ENCODE measurements at regions not wholly inside any gene's neighbourhood (a gene's known extent, or its start where the extent isn't known, plus 50 kb on each side); places are given as distances from the start of the nearest gene placed in this dataset.

DNA sequence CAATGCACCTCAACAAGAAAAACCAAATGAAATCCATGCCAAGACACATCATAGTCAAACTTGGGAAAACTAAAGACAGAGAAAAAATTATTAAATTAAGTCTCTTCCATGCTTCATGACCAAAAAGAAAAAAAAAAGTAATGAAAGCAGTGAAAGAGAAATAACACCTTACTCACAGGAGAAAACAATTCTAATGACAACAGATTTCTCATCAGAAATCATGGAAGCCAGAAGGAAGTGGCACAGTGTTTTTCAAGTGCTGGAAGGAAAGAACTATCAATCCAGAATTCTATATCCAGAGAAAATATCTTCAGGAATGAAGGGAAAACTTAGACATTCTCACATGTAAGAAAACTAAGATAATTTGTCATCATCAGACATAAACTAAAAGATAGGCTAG, 71.1 kb upstream of the NUDT4 start:
- in situ Hi-C loops (cut with MboI; ENCODE audit: low sequenced_read_pairs, unreplicated experiment), result no loop called here
- TF ChIP-seq, protein P1, sequence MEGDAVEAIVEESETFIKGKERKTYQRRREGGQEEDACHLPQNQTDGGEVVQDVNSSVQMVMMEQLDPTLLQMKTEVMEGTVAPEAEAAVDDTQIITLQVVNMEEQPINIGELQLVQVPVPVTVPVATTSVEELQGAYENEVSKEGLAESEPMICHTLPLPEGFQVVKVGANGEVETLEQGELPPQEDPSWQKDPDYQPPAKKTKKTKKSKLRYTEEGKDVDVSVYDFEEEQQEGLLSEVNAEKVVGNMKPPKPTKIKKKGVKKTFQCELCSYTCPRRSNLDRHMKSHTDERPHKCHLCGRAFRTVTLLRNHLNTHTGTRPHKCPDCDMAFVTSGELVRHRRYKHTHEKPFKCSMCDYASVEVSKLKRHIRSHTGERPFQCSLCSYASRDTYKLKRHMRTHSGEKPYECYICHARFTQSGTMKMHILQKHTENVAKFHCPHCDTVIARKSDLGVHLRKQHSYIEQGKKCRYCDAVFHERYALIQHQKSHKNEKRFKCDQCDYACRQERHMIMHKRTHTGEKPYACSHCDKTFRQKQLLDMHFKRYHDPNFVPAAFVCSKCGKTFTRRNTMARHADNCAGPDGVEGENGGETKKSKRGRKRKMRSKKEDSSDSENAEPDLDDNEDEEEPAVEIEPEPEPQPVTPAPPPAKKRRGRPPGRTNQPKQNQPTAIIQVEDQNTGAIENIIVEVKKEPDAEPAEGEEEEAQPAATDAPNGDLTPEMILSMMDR (IDR thresholded peaks at IDR 0.05; ENCODE audit: borderline replicate concordance, control extremely low read depth, extremely low read depth, insufficient read depth, missing control alignments), result no peak

DNA sequence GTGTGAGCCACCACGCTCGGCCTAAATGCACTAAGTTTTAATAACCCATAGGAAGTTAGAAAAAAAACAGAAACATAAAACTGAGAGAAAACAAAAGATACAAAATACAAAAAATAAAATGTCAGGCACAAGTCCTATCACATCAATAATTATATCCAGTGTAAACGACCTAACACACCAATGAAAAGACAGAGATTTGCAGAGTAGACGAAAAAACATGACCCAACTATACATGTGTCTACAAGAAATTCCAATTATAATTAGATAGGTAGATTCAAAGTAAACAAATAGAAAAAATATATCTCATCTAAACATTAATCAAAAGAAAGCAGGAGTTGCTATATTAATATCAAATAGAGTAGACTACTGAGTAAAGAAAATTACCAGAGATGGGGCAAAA, 69.4 kb upstream of the NUDT4 start:
- in situ Hi-C loops (cut with MboI; ENCODE audit: low sequenced_read_pairs, unreplicated experiment), result no loop called here
- TF ChIP-seq, protein P1 (IDR thresholded peaks at IDR 0.05; ENCODE audit: borderline replicate concordance, control extremely low read depth, extremely low read depth, insufficient read depth, missing control alignments), result no peak
- DNase-seq (ENCODE audit: low spot score), result no peak

More for the DNA sequence above, 71.1 kb upstream of the NUDT4 start:
- no peak for DNase-seq (ENCODE audit: low spot score)

DNA sequence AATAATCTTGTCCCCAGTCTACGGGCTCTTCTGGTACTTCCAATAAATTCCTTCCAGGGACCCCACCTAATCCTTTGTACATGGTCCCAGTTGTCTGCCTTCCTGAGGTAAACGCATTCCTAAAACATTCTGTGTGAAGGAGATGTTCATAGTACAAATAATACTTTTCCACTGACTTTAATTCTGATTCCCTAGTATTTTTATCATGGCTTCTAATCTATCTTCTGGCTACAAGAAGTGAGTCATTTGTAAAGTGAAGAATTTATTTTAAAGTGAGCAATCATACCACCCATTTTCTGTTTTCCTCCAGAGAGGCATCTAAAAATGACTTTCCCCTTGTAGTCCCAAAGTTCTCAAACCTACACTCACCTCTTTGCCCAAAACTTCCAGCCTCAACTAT, 65.9 kb upstream of the NUDT4 start:
- TF ChIP-seq, protein P1 (IDR thresholded peaks at IDR 0.05; ENCODE audit: borderline replicate concordance, control extremely low read depth, extremely low read depth, insufficient read depth, missing control alignments), result no peak
- DNase-seq (ENCODE audit: low spot score), result no peak
- in situ Hi-C loops (cut with MboI; ENCODE audit: low sequenced_read_pairs, unreplicated experiment), result no loop called here

DNA sequence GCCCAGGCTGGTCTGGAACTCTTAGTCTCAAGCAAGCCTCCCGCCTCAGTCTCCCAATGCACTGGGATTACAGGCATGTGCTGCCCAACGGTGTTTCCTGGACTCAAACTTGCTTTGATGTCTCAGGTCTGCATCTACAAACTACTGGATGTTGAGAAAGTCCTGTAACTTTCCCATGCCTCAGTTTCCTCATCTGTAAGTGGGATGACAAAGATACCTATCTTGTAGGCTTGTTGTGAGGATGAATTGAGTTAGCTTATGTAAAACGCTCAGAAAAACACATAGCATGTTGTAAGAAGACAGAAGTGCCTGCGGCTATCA, 63.6 kb upstream of the NUDT4 start:
- in situ Hi-C loops (cut with MboI; ENCODE audit: low sequenced_read_pairs, unreplicated experiment), result no loop called here
- TF ChIP-seq, protein P1 (IDR thresholded peaks at IDR 0.05; ENCODE audit: borderline replicate concordance, control extremely low read depth, extremely low read depth, insufficient read depth, missing control alignments), result no peak
- DNase-seq (ENCODE audit: low spot score), result no peak

DNA sequence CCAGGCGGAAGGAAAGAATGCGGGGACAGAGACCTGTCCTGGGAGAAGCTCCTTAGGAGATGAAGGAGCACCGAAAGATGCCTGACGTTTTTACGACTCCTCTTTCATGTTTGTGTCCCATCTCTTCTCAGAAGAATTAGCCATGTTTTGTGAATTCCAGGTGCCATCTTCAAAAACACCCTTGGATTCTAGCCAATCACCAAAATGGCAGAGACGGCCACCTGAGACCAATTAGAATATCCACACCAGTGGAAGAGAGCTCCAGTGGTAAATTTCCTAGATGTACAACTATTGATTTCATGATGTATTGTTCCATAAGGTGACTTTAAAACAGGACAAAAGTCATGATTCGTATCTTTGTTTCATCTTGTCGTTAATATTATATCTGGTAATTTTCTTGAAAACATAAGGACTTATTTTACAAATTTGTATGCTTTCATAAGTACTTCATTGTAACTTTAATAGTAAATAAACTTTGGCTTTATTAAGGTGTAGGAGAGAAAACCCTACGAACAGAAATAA, 62.3 kb upstream of the NUDT4 start:
- no peak for DNase-seq (ENCODE audit: low spot score)
- TF ChIP-seq, protein P1 (IDR thresholded peaks at IDR 0.05; ENCODE audit: borderline replicate concordance, control extremely low read depth, extremely low read depth, insufficient read depth, missing control alignments), result no peak
- in situ Hi-C loops (cut with MboI; ENCODE audit: low sequenced_read_pairs, unreplicated experiment), result no loop called here

DNA sequence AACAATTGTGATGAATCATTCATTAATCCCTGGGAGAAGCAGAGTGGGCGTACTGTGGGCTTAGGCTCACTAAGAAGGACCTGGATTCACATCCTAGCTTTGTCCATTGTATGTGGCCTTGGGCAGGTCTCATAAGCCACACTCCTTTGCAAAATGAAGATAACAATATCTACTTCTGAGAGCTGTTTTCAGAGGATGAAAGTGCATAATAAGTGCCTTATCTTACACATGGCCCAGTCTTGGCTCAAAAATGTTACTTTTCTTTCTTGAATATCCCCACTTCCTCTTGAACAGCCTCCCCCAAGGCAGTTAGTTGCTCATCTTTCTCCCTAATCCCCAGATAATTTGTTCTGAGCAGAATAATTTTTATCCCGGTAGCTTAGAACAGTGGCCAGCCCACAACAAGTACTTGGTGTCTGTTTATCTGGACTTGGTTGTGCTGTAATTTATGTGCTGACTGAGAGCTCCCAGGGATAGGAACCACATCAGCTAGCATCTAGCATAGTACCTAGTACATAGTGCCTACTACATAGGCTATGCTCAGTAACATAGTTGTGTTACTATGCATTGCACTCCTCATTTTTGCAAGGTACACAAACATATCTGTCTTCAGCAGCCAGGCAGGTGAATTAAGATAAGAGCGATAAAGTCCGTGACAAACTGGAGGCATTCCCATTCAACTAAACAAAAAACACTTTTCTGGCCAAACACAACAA, 61.7 kb upstream of the NUDT4 start:
- DNase-seq (ENCODE audit: low spot score), result no peak
- in situ Hi-C loops (cut with MboI; ENCODE audit: low sequenced_read_pairs, unreplicated experiment), result no loop called here
- TF ChIP-seq, protein P1 (IDR thresholded peaks at IDR 0.05; ENCODE audit: borderline replicate concordance, control extremely low read depth, extremely low read depth, insufficient read depth, missing control alignments), result no peak
